GM12874 (cell line): ENCODE measurements at regions not wholly inside any gene's neighbourhood (a gene's known extent, or its start where the extent isn't known, plus 50 kb on each side); places are given as distances from the start of the nearest gene placed in this dataset.

Source experiments
- TF ChIP-seq, protein P1 (sequence below): IDR thresholded peaks from 2 replicates; pipeline ENCODE4 v1.5.1; 2011; ENCODE audit warnings: low read depth, mild to moderate bottlenecking, control low read depth, low read length, moderate library complexity; ENCODE audit not compliant: insufficient read depth

GRCh38 chr18:37935086-37935485 is 369.5 kb upstream of the CELF4 start:
- TF ChIP-seq, protein P1, sequence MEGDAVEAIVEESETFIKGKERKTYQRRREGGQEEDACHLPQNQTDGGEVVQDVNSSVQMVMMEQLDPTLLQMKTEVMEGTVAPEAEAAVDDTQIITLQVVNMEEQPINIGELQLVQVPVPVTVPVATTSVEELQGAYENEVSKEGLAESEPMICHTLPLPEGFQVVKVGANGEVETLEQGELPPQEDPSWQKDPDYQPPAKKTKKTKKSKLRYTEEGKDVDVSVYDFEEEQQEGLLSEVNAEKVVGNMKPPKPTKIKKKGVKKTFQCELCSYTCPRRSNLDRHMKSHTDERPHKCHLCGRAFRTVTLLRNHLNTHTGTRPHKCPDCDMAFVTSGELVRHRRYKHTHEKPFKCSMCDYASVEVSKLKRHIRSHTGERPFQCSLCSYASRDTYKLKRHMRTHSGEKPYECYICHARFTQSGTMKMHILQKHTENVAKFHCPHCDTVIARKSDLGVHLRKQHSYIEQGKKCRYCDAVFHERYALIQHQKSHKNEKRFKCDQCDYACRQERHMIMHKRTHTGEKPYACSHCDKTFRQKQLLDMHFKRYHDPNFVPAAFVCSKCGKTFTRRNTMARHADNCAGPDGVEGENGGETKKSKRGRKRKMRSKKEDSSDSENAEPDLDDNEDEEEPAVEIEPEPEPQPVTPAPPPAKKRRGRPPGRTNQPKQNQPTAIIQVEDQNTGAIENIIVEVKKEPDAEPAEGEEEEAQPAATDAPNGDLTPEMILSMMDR = no peak

DNA sequence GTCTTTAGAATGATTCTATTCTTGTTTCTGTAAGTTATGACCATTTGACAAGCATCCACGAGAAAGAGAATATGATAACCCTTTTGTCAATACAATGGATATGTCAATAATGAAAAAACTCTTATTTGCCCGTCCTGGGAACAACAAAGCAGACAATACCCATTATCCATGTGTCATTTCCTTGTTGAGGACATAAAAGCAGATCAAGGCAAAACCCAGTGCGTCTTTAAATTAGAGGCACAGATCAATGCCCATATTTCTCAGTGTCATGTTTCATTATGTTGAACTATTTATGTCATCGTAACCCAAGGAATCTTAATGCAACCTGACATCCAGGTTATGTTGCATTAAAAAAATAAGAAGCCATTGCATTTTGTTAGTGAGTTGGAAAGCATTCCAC is 365.0 kb upstream of the CELF4 start:
- TF ChIP-seq, protein P1 = no peak

GRCh38 chr18:37922162-37922561 is 356.6 kb upstream of the CELF4 start:
- TF ChIP-seq, protein P1 = no peak

- TF ChIP-seq, protein P1 = no peak
These were observed 355.3 kb upstream of the CELF4 start for GRCh38 chr18:37920865-37921264.

GRCh38 chr18:37913051-37913450 is 347.5 kb upstream of the CELF4 start:
- TF ChIP-seq, protein P1 = no peak

- TF ChIP-seq, protein P1 = no peak
These were observed 336.7 kb upstream of the CELF4 start for GRCh38 chr18:37902344-37902743.

- TF ChIP-seq, protein P1 = no peak
These were observed 334.7 kb upstream of the CELF4 start for GRCh38 chr18:37900326-37900725.

DNA sequence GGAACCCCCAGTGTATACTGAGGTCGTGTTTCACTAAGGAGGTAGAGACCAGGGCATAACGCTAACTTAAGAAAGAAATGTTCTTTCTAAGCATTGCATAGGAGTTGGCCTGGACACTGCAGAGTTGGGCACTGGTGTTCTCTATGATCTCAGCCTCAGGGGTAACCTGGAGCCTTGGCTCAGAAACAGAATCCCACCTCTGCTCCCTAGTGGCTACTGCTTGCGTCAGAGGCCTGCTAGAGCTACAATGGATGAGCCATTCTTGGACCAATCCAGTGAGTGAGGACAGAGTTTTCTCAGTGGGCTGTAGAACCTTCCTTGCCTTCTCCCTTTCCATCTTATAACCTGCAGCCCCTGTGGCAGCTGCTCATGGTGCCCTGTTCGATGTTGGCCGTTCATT is 324.4 kb upstream of the CELF4 start:
- TF ChIP-seq, protein P1 = no peak
